ENCODE measurements at regions not wholly inside any gene's neighbourhood (a gene's known extent, or its start where the extent isn't known, plus 50 kb on each side); places are given as distances from the start of the nearest gene placed in this dataset.

- TF ChIP-seq POLR2A (IDR thresholded peaks at IDR 0.05; ENCODE audit: low read depth, low read length), result no peak
- TF ChIP-seq POLR2AphosphoS5 (IDR thresholded peaks at IDR 0.05; ENCODE audit: low read depth, low read length), result no peak
- TF ChIP-seq TAF1 (IDR thresholded peaks at IDR 0.05; ENCODE audit: borderline replicate concordance, low read depth, low read length), result no peak
Measured at GRCh38 chr1:181948372-181948771, 113.1 kb downstream of the ZNF648 start.
